GM21367 (cell line): ENCODE measurements at regions not wholly inside any gene's neighbourhood (a gene's known extent, or its start where the extent isn't known, plus 50 kb on each side); places are given as distances from the start of the nearest gene placed in this dataset.

ENCODE experiments used
- ATAC-seq: cut with Tn5 transposase; IDR thresholded peaks from one replicate; pipeline ENCODE4 v1.9.1; 2021; ENCODE audit not compliant: unreplicated experiment

GRCh38 chr13:63041640-63042414, 1626.2 kb upstream of the PCDH20 start:
- ATAC-seq, result no peak

GRCh38 chr13:63026285-63026797, 1610.7 kb upstream of the PCDH20 start:
- no peak for ATAC-seq

- no peak for ATAC-seq
These were observed 1610.1 kb upstream of the PCDH20 start for GRCh38 chr13:63025741-63026140.

- no peak for ATAC-seq
These were observed 1608.8 kb upstream of the PCDH20 start for GRCh38 chr13:63024458-63024857.

- no peak for ATAC-seq
These were observed 1596.3 kb upstream of the PCDH20 start for GRCh38 chr13:63011996-63012395.

GRCh38 chr13:63010072-63010658, 1594.5 kb upstream of the PCDH20 start:
- no peak for ATAC-seq

- ATAC-seq, result no peak
These were observed 1590.0 kb upstream of the PCDH20 start for GRCh38 chr13:63005625-63006024.

GRCh38 chr13:62997696-62998095, 1582.0 kb upstream of the PCDH20 start:
- ATAC-seq, result no peak

GRCh38 chr13:62997038-62997599, 1581.5 kb upstream of the PCDH20 start:
- no peak for ATAC-seq

- ATAC-seq, result no peak
These were observed 1558.2 kb upstream of the PCDH20 start for GRCh38 chr13:62973804-62974203.

GRCh38 chr13:62964522-62964921, 1548.9 kb upstream of the PCDH20 start:
- ATAC-seq, result no peak

GRCh38 chr13:62960723-62961122, 1545.1 kb upstream of the PCDH20 start:
- ATAC-seq, result no peak

GRCh38 chr13:62933809-62934208, 1518.2 kb upstream of the PCDH20 start:
- no peak for ATAC-seq

GRCh38 chr13:62932256-62932883, 1516.7 kb upstream of the PCDH20 start:
- ATAC-seq, result no peak

GRCh38 chr13:62931853-62932252, 1516.2 kb upstream of the PCDH20 start:
- no peak for ATAC-seq

- ATAC-seq, result no peak
These were observed 1508.7 kb upstream of the PCDH20 start for GRCh38 chr13:62924395-62924794.

GRCh38 chr13:62920159-62920558, 1504.5 kb upstream of the PCDH20 start:
- ATAC-seq, result no peak

- ATAC-seq, result no peak
These were observed 1503.8 kb upstream of the PCDH20 start for GRCh38 chr13:62919491-62919890.

- ATAC-seq, result no peak
These were observed 1495.0 kb upstream of the PCDH20 start for GRCh38 chr13:62910541-62911060.

GRCh38 chr13:62908321-62908720, 1492.7 kb upstream of the PCDH20 start:
- ATAC-seq, result no peak

GRCh38 chr13:62906896-62907295, 1491.2 kb upstream of the PCDH20 start:
- no peak for ATAC-seq
